Pancreas (tissue), 10 donors: ENCODE measurements at regions not wholly inside any gene's neighbourhood (a gene's known extent, or its start where the extent isn't known, plus 50 kb on each side); places are given as distances from the start of the nearest gene placed in this dataset.

Source experiments
- ATAC-seq, 4 donors: fragments of 200-7000 bp; cut with Tn5 transposase; one replicate each; pipeline versions ENCODE4 v1.8.0 to v1.9.1; 2020; ENCODE audit warnings: mild to moderate bottlenecking in 4 of 4, moderate library complexity in 4 of 4
- DNase-seq, 6 donors: peaks; one replicate each; pipeline ENCODE4 v3.0.0-alpha.2; 2020
- FAIRE-seq: peaks from 2 replicates; lab custom pipeline; 2012; peaks lifted over from hg19 to GRCh38; lab: Jason Lieb, UNC
- H3K27ac ChIP-seq, 4 donors: fragments of 200-600 bp; sonication (generic); 1 replicate in 3 of 4; 2 replicates in 1 of 4; pipeline versions ENCODE4 v1.5.0 to v1.8.0; 2020
- H3K27me3 ChIP-seq, 4 donors: fragments of 200-600 bp; one replicate each; pipeline ENCODE4 v1.8.0; 2021
- H3K36me3 ChIP-seq, 3 donors: fragments of 200-600 bp; sonication (generic) in 1 of 3; one replicate each; pipeline versions ENCODE4 v1.5.0 to v1.8.0; 2020 to 2021
- H3K4me1 ChIP-seq, 3 donors: fragments of 200-600 bp; one replicate each; pipeline ENCODE4 v1.8.0; 2021
- H3K4me3 ChIP-seq, 4 donors: fragments of 200-600 bp; sonication (generic) in 2 of 4; one replicate each; pipeline versions ENCODE4 v1.5.0 to v1.8.0; 2020 to 2021
- H3K9me3 ChIP-seq, 4 donors: fragments of 200-600 bp; one replicate each; pipeline ENCODE4 v1.8.0; 2021
- CTCF ChIP-seq, 4 donors: fragments of 200-600 bp; sonication (generic) in 3 of 4; IDR thresholded peaks; one replicate each; pipeline versions ENCODE4 v1.5.0 to v1.8.0; 2021; ENCODE audit warnings: antibody characterized with exemption in 4 of 4
- WGBS, 2 donors: extraction: QIAGEN DNeasy Blood & Tissue Kit; methylation state at CpG; one replicate each; pipeline ENCODE4 v1.1.7; 2013; 5-methylcytosine and 5-hydroxymethylcytosine counted together
- intact Hi-C, 3 donors: fragments of 100-400 bp; cut with DNase I; formaldehyde crosslinking; loops; one replicate each; pipeline versions ENCODE4 v1.11.1 to v1.14.2; 2022
- donor health status: healthy with polysubstance abuse.
- donor health status: DM: no; HTN: no; CAD: no; lungs with moderate emphysema.
- donor health status: DM: no; HTN: no; CAD: no.
- donor health status: control.
- donor health status: control.
- donor health status: Bipolar disorder and iron deficiency.
- donor health status: DM: yes; HTN: yes; CAD: no.
- donor health status: DM: no; HTN: no; CAD: no.
- donor health status: DM: no; HTN: no; CAD: no.
- donor health status: DM: yes; HTN: yes; CAD: no.

GRCh38 chr16:60484901-60485300 is 1551.3 kb downstream of the CDH8 start:
- H3K36me3 ChIP-seq = no peaks in the 10 kb centered on the region
- WGBS, 2 donors = 29 to 42% methylated on average over 2 of the region's 2 CpGs
- DNase-seq = no peak
- no peaks in the 10 kb centered on the region for H3K4me1 ChIP-seq
- no peaks in the 10 kb centered on the region for H3K27me3 ChIP-seq
- H3K9me3 ChIP-seq = no peaks in the 10 kb centered on the region
- no peak overlapping the region for H3K27ac ChIP-seq
- TF ChIP-seq CTCF (IDR thresholded peaks at IDR 0.05) = no peak
- no peak for ATAC-seq
- intact Hi-C loops = no loop called here
- FAIRE-seq = no peak
- H3K4me3 ChIP-seq = no peak overlapping the region

GRCh38 chr16:60481591-60481990 is 1554.6 kb downstream of the CDH8 start:
- no peak overlapping the region for H3K27ac ChIP-seq
- 35 to 39% methylated on average over 2 of the region's 2 CpGs for WGBS, 2 donors
- no peaks in the 10 kb centered on the region for H3K4me1 ChIP-seq
- H3K27me3 ChIP-seq = no peaks in the 10 kb centered on the region
- FAIRE-seq = no peak
- H3K9me3 ChIP-seq = no peaks in the 10 kb centered on the region
- no peak for ATAC-seq
- intact Hi-C loops = no loop called here
- no peaks in the 10 kb centered on the region for H3K36me3 ChIP-seq
- no peak for TF ChIP-seq CTCF (IDR thresholded peaks at IDR 0.05)
- DNase-seq = no peak
- no peak overlapping the region for H3K4me3 ChIP-seq

DNA sequence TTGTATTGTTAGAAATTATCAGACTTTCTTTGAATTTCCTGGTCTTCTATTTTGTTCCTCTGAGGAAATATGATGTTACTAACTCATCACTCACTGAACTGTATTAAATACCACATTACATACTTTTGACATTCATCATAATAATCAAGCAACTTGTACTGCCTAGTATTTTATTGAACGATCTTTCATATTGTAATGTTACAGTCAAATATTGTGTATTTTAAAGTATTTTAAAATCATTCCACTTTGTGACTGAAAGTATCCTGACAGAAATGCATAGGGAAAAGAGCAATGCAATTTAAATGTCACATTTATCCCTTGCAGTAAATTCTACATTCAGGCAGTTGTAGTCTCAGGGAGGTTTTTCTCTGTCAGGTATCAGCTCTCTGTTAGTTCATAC is 1557.4 kb downstream of the CDH8 start:
- WGBS, 2 donors = 69 to 74% methylated on average over 1 of the region's 1 CpG
- DNase-seq = no peak
- no peaks in the 10 kb centered on the region for H3K9me3 ChIP-seq
- no peaks in the 10 kb centered on the region for H3K4me1 ChIP-seq
- no peak for TF ChIP-seq CTCF (IDR thresholded peaks at IDR 0.05)
- no peak for FAIRE-seq
- H3K27me3 ChIP-seq = no peaks in the 10 kb centered on the region
- H3K36me3 ChIP-seq = no peaks in the 10 kb centered on the region
- intact Hi-C loops = no loop called here
- ATAC-seq = no peak
- H3K27ac ChIP-seq = no peak overlapping the region
- H3K4me3 ChIP-seq = no peak overlapping the region

DNA sequence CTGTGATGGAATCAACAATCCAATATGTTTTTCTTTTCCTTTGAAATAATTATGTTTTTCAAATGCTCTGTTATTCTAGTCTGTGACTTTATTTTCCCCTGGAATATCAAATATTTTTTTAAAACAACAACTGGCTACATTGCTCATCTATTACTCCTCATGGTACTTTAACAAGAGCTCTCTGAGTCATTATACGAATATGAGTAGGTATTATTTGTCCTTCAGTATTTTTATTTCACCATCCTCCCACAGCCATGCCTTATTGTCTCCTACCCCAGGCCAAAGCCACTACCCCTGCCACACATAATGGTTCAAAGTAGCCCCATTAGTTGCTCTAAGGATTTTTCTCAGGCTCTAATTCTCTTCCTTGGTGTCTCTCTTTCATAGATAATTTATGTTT is 1572.3 kb downstream of the CDH8 start:
- Histone ChIP-seq H3K9me3 (no peaks in the 10 kb centered on the region), H3K27ac (no peak overlapping the region), H3K4me3 (no peak overlapping the region), H3K27me3 (no peaks in the 10 kb centered on the region), H3K4me1 (no peaks in the 10 kb centered on the region), H3K36me3 (no peaks in the 10 kb centered on the region)
- WGBS, 2 donors = 31 to 49% methylated on average over 1 of the region's 1 CpG
- no peak for TF ChIP-seq CTCF (IDR thresholded peaks at IDR 0.05)
- no peak for FAIRE-seq
- intact Hi-C loops = no loop called here
- no peak for ATAC-seq
- no peak for DNase-seq

DNA sequence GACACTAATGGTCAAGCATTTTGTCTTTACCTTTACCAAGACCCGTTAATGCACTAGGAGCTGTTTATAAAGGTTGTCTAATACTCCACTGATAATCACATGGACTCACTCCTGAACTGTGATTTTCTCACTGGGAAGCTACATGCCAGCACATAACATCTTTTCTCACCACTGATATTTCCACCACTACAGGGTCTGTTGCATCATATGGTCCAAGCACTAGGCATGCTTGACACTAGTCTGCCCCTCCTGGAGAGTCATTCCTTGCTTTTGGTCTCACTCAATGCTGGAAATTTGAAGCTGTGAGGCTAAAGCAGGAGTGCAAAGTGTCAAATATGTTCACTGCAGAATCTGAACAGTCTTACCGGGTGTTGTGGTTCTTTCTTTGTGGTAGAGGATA is 1576.8 kb downstream of the CDH8 start:
- Histone ChIP-seq H3K27me3 (no peaks in the 10 kb centered on the region), H3K9me3 (no peaks in the 10 kb centered on the region), H3K4me1 (no peaks in the 10 kb centered on the region), H3K27ac (no peak overlapping the region), H3K36me3 (no peaks in the 10 kb centered on the region), H3K4me3 (no peak overlapping the region)
- 69 to 74% methylated on average over 2 of the region's 2 CpGs for WGBS, 2 donors
- no peak for FAIRE-seq
- no peak for TF ChIP-seq CTCF (IDR thresholded peaks at IDR 0.05)
- DNase-seq = no peak
- intact Hi-C loops = no loop called here
- no peak for ATAC-seq
